WTC11 (cell line): ENCODE measurements at regions not wholly inside any gene's neighbourhood (a gene's known extent, or its start where the extent isn't known, plus 50 kb on each side); places are given as distances from the start of the nearest gene placed in this dataset.

Experiments used
- ATAC-seq: fragments of 200-7000 bp; cut with Tn5 transposase; 2 replicates; pipeline ENCODE4 v1.10.0; 2021; ENCODE audit warnings: mild to moderate bottlenecking, moderate library complexity
- CTCF ChIA-PET: fragments of 300-600 bp; sonication (Branson Sonifier 250); formaldehyde crosslinking; loops from one replicate; lab custom pipeline; 2021; ENCODE audit warnings: antibody characterized with exemption; lab: Charles Lee
- POLR2A ChIA-PET: fragments of 350-600 bp; sonication (Branson Sonifier 250); formaldehyde crosslinking; loops from one replicate; lab custom pipeline; 2021; ENCODE audit warnings: antibody characterized with exemption; lab: Charles Lee
- DNase-seq: peaks from one replicate; pipeline ENCODE4 v3.0.0; 2021; ENCODE audit warnings: low spot score
- H3K27ac Mint-ChIP-seq: 2 replicates; pipeline ENCODE4 v1.8.0; 2021; ENCODE audit warnings: mixed read lengths
- H3K27me3 Mint-ChIP-seq: 2 replicates; pipeline ENCODE4 v1.8.0; 2021; ENCODE audit warnings: low read depth, mild to moderate bottlenecking, moderate library complexity, mixed read lengths
- H3K36me3 Mint-ChIP-seq: 2 replicates; pipeline ENCODE4 v1.8.0; 2021; ENCODE audit warnings: mixed read lengths
- H3K4me1 Mint-ChIP-seq: 2 replicates; pipeline ENCODE4 v1.8.0; 2022; ENCODE audit warnings: mixed read lengths
- H3K4me3 Mint-ChIP-seq: 2 replicates; pipeline ENCODE4 v1.8.0; 2021; ENCODE audit warnings: mild to moderate bottlenecking, moderate library complexity, mixed read lengths
- H3K9me3 Mint-ChIP-seq: 2 replicates; pipeline ENCODE4 v1.8.0; 2021; ENCODE audit warnings: mixed read lengths
- E2F1 ChIP-seq: sonication (generic); formaldehyde crosslinking; IDR thresholded peaks from 2 replicates; pipeline ENCODE4 v1.8.0; 2022; ENCODE audit warnings: mild to moderate bottlenecking, missing genetic modification reagents
- HMGXB4 ChIP-seq: sonication (generic); formaldehyde crosslinking; IDR thresholded peaks from 2 replicates; pipeline ENCODE4 v1.8.1; 2023; ENCODE audit warnings: mild to moderate bottlenecking, moderate library complexity, missing genetic modification reagents
- NR1H2 ChIP-seq: sonication (generic); formaldehyde crosslinking; IDR thresholded peaks from 2 replicates; pipeline ENCODE4 v1.9.0; 2021; ENCODE audit warnings: mild to moderate bottlenecking, moderate library complexity, missing genetic modification reagents
- PRRX2 ChIP-seq: fragments of 250-450 bp; sonication (Bioruptor Pico); IDR thresholded peaks from 2 replicates; pipeline ENCODE4 v1.8.0; 2021; ENCODE audit warnings: mild to moderate bottlenecking
- RELA ChIP-seq: sonication (generic); formaldehyde crosslinking; IDR thresholded peaks from 2 replicates; pipeline ENCODE4 v1.8.1; 2022; ENCODE audit warnings: missing genetic modification reagents, mild to moderate bottlenecking, borderline replicate concordance
- TCF7 ChIP-seq: sonication (generic); formaldehyde crosslinking; IDR thresholded peaks from 2 replicates; pipeline ENCODE4 v1.8.0; 2022; ENCODE audit warnings: mild to moderate bottlenecking, low read depth, missing genetic modification reagents, moderate library complexity
- TEAD4 ChIP-seq: sonication (generic); formaldehyde crosslinking; IDR thresholded peaks from 2 replicates; pipeline ENCODE4 v1.8.0; 2022; ENCODE audit warnings: mild to moderate bottlenecking, missing genetic modification reagents
- TP53 ChIP-seq: sonication (generic); formaldehyde crosslinking; IDR thresholded peaks from 2 replicates; pipeline ENCODE4 v1.8.1; 2023; ENCODE audit warnings: mild to moderate bottlenecking, missing genetic modification reagents
- ZBTB43 ChIP-seq: sonication (generic); formaldehyde crosslinking; IDR thresholded peaks from 2 replicates; pipeline ENCODE4 v1.8.1; 2023; ENCODE audit warnings: mild to moderate bottlenecking, missing genetic modification reagents
- ZNF317 ChIP-seq: sonication (generic); formaldehyde crosslinking; IDR thresholded peaks from 2 replicates; pipeline ENCODE4 v1.8.1; 2023; ENCODE audit warnings: low read depth, mild to moderate bottlenecking, moderate library complexity, missing genetic modification reagents, borderline replicate concordance
- TF ChIP-seq, protein P1 (sequence below): fragments of 250-450 bp; sonication (Bioruptor Pico); conservative IDR thresholded peaks from 2 replicates; pipeline ENCODE4 v1.9.0; 2021; ENCODE audit warnings: mild to moderate bottlenecking
- TF ChIP-seq, protein P2 (sequence below): sonication (generic); formaldehyde crosslinking; IDR thresholded peaks from 2 replicates; pipeline ENCODE4 v1.8.1; 2022; ENCODE audit warnings: mild to moderate bottlenecking, missing genetic modification reagents, moderate library complexity, borderline replicate concordance
- TF ChIP-seq, protein P3 (sequence below): sonication (generic); formaldehyde crosslinking; IDR thresholded peaks from 2 replicates; pipeline ENCODE4 v1.8.1; 2023; ENCODE audit warnings: mild to moderate bottlenecking, missing genetic modification reagents, moderate library complexity

DNA sequence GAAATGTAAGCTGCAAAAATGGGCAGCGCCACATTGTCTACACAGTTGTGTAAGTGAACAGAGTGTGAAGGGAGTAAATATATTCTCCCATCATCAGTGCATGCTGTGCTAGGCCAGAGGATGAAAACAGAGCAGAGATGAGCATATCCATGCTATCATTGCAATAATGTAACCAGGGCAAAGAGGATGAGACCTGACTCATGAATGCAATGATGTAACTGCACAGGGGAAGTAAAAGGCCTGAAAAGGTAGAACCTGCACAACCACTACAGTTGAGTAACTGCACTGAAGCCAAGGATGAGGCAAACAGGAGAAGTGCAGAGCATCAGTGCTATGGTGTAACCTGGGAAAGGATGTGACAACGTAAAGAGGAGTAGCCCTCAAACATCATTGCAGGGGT, 220.4 kb upstream of the FAM47C start (continued):
- TF ChIP-seq, protein P1, sequence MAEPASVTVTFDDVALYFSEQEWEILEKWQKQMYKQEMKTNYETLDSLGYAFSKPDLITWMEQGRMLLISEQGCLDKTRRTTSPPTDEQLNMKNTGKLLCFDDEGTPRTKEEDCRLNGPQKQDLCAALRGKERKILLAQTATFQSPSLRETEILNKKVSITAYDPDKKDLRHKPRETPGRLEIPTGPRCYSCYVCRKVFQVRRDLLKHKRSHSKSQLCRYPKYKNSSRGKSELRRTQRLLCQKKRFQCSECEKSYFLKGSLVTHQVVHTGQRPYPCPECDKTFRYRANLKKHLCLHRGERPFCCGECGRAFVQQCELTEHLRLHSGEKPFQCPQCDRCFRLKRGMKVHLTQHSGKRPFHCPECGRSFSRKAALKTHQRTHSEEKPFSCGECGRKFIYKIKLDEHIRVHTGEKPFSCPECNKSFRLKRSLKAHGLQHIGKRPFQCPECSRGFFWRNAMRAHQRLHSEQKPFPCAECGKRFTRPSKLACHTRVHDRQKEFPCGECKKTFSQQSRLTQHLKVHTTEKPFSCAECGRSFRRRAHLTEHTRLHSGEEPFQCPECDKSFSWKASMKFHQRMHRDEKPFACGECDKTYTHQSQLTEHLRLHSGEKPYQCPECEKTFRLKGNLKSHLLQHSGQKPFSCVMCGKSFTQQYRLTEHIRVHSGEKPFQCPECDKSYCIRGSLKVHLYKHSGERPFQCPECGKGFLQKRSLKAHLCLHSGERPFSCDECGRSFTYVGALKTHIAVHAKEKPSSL: no peak

DNA sequence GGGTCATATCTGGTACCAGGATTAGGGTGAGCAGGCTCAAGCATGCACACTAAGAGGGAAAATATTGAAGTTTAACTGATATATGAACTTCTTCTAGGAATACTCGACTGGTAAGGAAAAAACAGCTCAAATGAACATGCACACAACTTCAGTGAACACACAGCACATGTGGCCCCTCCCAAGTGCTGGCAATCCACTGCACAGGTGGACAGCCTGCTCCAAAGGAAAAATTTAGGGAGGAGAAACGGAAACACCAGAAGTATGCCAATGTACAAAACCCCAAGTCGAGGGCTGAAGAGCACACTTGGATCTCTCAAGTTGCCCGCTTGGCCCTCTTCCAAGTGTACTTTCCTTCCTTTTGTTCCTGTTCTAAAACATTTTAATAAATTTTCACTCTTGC, 205.0 kb upstream of the FAM47C start:
- ATAC-seq (no peak), DNase-seq (no peak)
- Mint-ChIP-seq H3K27me3 (no peaks in the 10 kb centered on the region), H3K4me1 (peaks cover 8% of the 10 kb centered on the region), H3K36me3 (no peaks in the 10 kb centered on the region), H3K9me3 (peaks cover 4% of the 10 kb centered on the region), H3K27ac (no peak overlapping the region), H3K4me3 (no peak overlapping the region)
- POLR2A ChIA-PET: no interaction called here
- CTCF ChIA-PET: no interaction called here
- TF ChIP-seq, protein P1: no peak
- TF ChIP-seq TEAD4: no peak
- TF ChIP-seq RELA (CRISPR knock-in tag): no peak
- no peak for TF ChIP-seq NR1H2 (CRISPR knock-in tag)
- TF ChIP-seq E2F1 (CRISPR knock-in tag): no peak
- TF ChIP-seq HMGXB4 (CRISPR knock-in tag): no peak
- TF ChIP-seq ZNF317 (CRISPR knock-in tag): no peak
- TF ChIP-seq, protein P2, sequence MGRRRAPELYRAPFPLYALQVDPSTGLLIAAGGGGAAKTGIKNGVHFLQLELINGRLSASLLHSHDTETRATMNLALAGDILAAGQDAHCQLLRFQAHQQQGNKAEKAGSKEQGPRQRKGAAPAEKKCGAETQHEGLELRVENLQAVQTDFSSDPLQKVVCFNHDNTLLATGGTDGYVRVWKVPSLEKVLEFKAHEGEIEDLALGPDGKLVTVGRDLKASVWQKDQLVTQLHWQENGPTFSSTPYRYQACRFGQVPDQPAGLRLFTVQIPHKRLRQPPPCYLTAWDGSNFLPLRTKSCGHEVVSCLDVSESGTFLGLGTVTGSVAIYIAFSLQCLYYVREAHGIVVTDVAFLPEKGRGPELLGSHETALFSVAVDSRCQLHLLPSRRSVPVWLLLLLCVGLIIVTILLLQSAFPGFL (CRISPR knock-in tag): no peak
- no peak for TF ChIP-seq TP53 (CRISPR knock-in tag)
- TF ChIP-seq PRRX2 (CRISPR knock-in tag): no peak
- no peak for TF ChIP-seq TCF7 (CRISPR knock-in tag)
- TF ChIP-seq, protein P3, sequence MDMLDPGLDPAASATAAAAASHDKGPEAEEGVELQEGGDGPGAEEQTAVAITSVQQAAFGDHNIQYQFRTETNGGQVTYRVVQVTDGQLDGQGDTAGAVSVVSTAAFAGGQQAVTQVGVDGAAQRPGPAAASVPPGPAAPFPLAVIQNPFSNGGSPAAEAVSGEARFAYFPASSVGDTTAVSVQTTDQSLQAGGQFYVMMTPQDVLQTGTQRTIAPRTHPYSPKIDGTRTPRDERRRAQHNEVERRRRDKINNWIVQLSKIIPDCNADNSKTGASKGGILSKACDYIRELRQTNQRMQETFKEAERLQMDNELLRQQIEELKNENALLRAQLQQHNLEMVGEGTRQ (CRISPR knock-in tag): no peak
- no peak for TF ChIP-seq ZBTB43 (CRISPR knock-in tag)
